ENCODE measurements at regions not wholly inside any gene's neighbourhood (a gene's known extent, or its start where the extent isn't known, plus 50 kb on each side); places are given as distances from the start of the nearest gene placed in this dataset.

DNA sequence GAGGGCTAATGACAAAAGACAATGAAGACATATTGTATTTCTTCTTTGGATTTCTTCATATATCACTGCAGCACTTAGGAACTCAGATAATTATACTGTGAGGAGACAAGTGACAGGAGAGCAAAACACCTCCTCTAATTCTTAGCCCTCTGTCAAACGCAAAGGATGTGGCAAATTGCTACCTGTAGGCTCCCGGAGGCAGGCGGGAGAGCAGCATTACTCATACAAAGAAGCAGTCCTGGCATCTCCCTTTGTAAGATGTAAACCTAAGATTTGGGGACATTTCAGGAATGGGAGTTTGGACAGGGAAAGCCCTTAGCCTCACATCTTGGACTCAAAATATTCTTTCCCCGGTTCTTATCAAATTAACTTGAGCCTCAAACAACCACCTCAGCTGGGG lies 460.8 kb downstream of the SOX2 start:
- intact Hi-C loops (cut with micrococcal nuclease; ENCODE audit: unreplicated experiment) = no loop called here
- no peaks in the 10 kb centered on the region for H3K36me3 ChIP-seq (ENCODE audit: control insufficient read depth, insufficient read depth, low read length)
- ATAC-seq (no peak), DNase-seq (ENCODE audit: low read depth, low spot score) (no peak)
- BruUV-seq (replicated peaks) = no TSS peak
- no peaks in the 10 kb centered on the region for H3K4me1 ChIP-seq (ENCODE audit: control insufficient read depth, insufficient read depth, low read length)
- H3K27me3 ChIP-seq (ENCODE audit: control insufficient read depth, insufficient read depth, low read length) = no peaks in the 10 kb centered on the region
- no peak for TF ChIP-seq TCF7L2 (IDR thresholded peaks at IDR 0.05; ENCODE audit: low read depth, low read length)
- no peak for TF ChIP-seq SIN3A (IDR thresholded peaks at IDR 0.05; ENCODE audit: borderline replicate concordance, insufficient read depth, low read depth, low read length)
- no peak for TF ChIP-seq CTCF (IDR thresholded peaks at IDR 0.05)
- TF ChIP-seq, protein P1, sequence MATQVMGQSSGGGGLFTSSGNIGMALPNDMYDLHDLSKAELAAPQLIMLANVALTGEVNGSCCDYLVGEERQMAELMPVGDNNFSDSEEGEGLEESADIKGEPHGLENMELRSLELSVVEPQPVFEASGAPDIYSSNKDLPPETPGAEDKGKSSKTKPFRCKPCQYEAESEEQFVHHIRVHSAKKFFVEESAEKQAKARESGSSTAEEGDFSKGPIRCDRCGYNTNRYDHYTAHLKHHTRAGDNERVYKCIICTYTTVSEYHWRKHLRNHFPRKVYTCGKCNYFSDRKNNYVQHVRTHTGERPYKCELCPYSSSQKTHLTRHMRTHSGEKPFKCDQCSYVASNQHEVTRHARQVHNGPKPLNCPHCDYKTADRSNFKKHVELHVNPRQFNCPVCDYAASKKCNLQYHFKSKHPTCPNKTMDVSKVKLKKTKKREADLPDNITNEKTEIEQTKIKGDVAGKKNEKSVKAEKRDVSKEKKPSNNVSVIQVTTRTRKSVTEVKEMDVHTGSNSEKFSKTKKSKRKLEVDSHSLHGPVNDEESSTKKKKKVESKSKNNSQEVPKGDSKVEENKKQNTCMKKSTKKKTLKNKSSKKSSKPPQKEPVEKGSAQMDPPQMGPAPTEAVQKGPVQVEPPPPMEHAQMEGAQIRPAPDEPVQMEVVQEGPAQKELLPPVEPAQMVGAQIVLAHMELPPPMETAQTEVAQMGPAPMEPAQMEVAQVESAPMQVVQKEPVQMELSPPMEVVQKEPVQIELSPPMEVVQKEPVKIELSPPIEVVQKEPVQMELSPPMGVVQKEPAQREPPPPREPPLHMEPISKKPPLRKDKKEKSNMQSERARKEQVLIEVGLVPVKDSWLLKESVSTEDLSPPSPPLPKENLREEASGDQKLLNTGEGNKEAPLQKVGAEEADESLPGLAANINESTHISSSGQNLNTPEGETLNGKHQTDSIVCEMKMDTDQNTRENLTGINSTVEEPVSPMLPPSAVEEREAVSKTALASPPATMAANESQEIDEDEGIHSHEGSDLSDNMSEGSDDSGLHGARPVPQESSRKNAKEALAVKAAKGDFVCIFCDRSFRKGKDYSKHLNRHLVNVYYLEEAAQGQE (IDR thresholded peaks at IDR 0.05; ENCODE audit: insufficient read depth in 1 of 2, low read depth in 2 of 2, low read length in 1 of 2) = no peak
- no peak for TF ChIP-seq POLR2AphosphoS5 (IDR thresholded peaks at IDR 0.05; ENCODE audit: low read depth, low read length)
- in situ Hi-C loops (cut with HindIII; ENCODE audit: low pct_unique_long_range_greater_than_20kb, low sequenced_read_pairs) = no loop called here
- no peak overlapping the region for H3K4me3 ChIP-seq (ENCODE audit: low read depth in 2 of 2, low read length in 2 of 2)
- H3K27ac ChIP-seq (ENCODE audit: low read length) = no peak overlapping the region
- CTCF ChIA-PET = no interaction called here
- no peaks in the 10 kb centered on the region for H3K9me3 ChIP-seq (ENCODE audit: control insufficient read depth, insufficient read depth, low read depth, low read length)
- POLR2A ChIA-PET = no interaction called here

GRCh38 chr3:182178488-182179200 lies 466.9 kb downstream of the SOX2 start:
- Histone ChIP-seq H3K9me3 (ENCODE audit: control insufficient read depth, insufficient read depth, low read depth, low read length) (no peaks in the 10 kb centered on the region), H3K4me3 (ENCODE audit: low read depth in 2 of 2, low read length in 2 of 2) (no peak overlapping the region), H3K4me1 (ENCODE audit: control insufficient read depth, insufficient read depth, low read length) (no peaks in the 10 kb centered on the region), H3K36me3 (ENCODE audit: control insufficient read depth, insufficient read depth, low read length) (no peaks in the 10 kb centered on the region; the same call in 1 of the 2 replicates), H3K27ac (ENCODE audit: low read length) (no peak overlapping the region), H3K27me3 (ENCODE audit: control insufficient read depth, insufficient read depth, low read length) (no peaks in the 10 kb centered on the region)
- intact Hi-C loops (cut with micrococcal nuclease; ENCODE audit: unreplicated experiment) = no loop called here
- BruUV-seq (replicated peaks) = no TSS peak
- DNase-seq (ENCODE audit: low read depth, low spot score) (no peak), ATAC-seq (no peak)
- ChIA-PET POLR2A (no interaction called here), CTCF (no interaction called here)
- TF ChIP-seq CTCF (IDR thresholded peaks at IDR 0.05) = no peak
- no peak for TF ChIP-seq POLR2AphosphoS5 (IDR thresholded peaks at IDR 0.05; ENCODE audit: low read depth, low read length)
- TF ChIP-seq SIN3A (IDR thresholded peaks at IDR 0.05; ENCODE audit: borderline replicate concordance, insufficient read depth, low read depth, low read length) = no peak
- TF ChIP-seq, protein P1 (IDR thresholded peaks at IDR 0.05; ENCODE audit: insufficient read depth in 1 of 2, low read depth in 2 of 2, low read length in 1 of 2) = no peak
- no peak for TF ChIP-seq TCF7L2 (IDR thresholded peaks at IDR 0.05; ENCODE audit: low read depth, low read length)
- in situ Hi-C loops (cut with HindIII; ENCODE audit: low pct_unique_long_range_greater_than_20kb, low sequenced_read_pairs) = no loop called here

All from Panc1 (cell line).